ENCODE measurements at regions not wholly inside any gene's neighbourhood (a gene's known extent, or its start where the extent isn't known, plus 50 kb on each side); places are given as distances from the start of the nearest gene placed in this dataset.
"Not testable (repeated sequence)": the region's sequence is repeated elsewhere in the genome, so short reads cannot be mapped to it uniquely, and the experiment has no call there.

GRCh38 chr1:37176269-37176668, 142.0 kb upstream of the GRIK3 start:
- in situ Hi-C loops (cut with HindIII; ENCODE audit: low pct_unique_long_range_greater_than_20kb, low sequenced_read_pairs) = no loop called here
- no peak for DNase-seq (ENCODE audit: low read depth, low spot score)

- peak; percentile 76 for DNase-seq (ENCODE audit: low read depth, low spot score)
- in situ Hi-C loops (cut with HindIII; ENCODE audit: low pct_unique_long_range_greater_than_20kb, low sequenced_read_pairs) = no loop called here
These were observed 143.0 kb upstream of the GRIK3 start for GRCh38 chr1:37177230-37177864.

DNA sequence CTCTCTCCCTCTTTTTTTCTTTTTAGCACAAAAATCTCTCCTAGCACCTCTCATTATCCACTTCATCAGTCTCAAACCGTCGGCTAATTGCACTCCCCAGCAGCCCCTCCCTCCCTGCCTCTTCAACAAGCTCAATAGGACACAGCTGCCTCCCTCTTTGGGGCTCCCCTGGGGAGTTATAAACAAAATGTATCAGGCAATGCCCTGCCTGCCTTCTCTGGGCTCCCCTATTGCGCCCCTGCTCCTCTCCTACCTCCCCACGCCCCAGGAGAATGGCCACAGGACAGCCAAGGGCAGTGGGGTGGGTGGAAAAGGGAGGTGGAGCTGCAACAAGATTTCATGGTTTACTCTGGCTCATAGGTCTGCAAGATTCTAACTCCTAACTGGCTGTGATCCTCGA, 147.1 kb upstream of the GRIK3 start:
- in situ Hi-C loops (cut with HindIII; ENCODE audit: low pct_unique_long_range_greater_than_20kb, low sequenced_read_pairs) = no loop called here

GRCh38 chr1:37184789-37185188, 150.5 kb upstream of the GRIK3 start:
- in situ Hi-C loops (cut with HindIII; ENCODE audit: low pct_unique_long_range_greater_than_20kb, low sequenced_read_pairs) = no loop called here
- no peak for DNase-seq (ENCODE audit: low read depth, low spot score)

More for the DNA sequence above, 147.1 kb upstream of the GRIK3 start:
- DNase-seq (ENCODE audit: low read depth, low spot score) = no peak

GRCh38 chr1:37186246-37186756, 152.0 kb upstream of the GRIK3 start:
- no peak for DNase-seq (ENCODE audit: low read depth, low spot score)
- in situ Hi-C loops (cut with HindIII; ENCODE audit: low pct_unique_long_range_greater_than_20kb, low sequenced_read_pairs) = no loop called here

GRCh38 chr1:37189111-37189510, 154.8 kb upstream of the GRIK3 start:
- in situ Hi-C loops (cut with HindIII; ENCODE audit: low pct_unique_long_range_greater_than_20kb, low sequenced_read_pairs) = no loop called here
- DNase-seq (ENCODE audit: low read depth, low spot score) = no peak

DNA sequence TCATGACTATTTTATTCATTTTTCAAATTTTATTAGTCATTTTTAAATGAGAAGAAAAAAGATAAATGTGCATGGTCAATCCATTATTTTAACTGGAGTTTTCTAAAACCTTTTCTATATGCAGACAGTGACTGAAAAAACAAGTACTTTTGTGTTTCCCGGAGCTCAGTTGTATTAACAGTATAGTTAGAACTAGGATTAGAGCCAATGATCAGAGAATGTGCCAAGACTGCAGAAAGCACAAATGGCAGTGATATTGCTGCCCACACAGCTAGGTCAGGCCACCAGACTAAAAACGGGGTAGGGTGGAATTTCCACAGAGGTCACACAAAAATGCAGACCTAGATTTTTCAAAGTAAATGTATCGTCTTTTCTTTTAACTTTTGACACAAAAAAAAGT, 163.1 kb upstream of the GRIK3 start:
- in situ Hi-C loops (cut with HindIII; ENCODE audit: low pct_unique_long_range_greater_than_20kb, low sequenced_read_pairs) = no loop called here
- no peak for DNase-seq (ENCODE audit: low read depth, low spot score)

- in situ Hi-C loops (cut with HindIII; ENCODE audit: low pct_unique_long_range_greater_than_20kb, low sequenced_read_pairs); DNase-seq (ENCODE audit: low read depth, low spot score): not testable (repeated sequence)
These were observed 180.0 kb upstream of the GRIK3 start for GRCh38 chr1:37214305-37214704.

- in situ Hi-C loops (cut with HindIII; ENCODE audit: low pct_unique_long_range_greater_than_20kb, low sequenced_read_pairs) = no loop called here
- DNase-seq (ENCODE audit: low read depth, low spot score) = no peak
These were observed 199.3 kb upstream of the GRIK3 start for GRCh38 chr1:37233606-37234005.

GRCh38 chr1:37234941-37235418, 200.7 kb upstream of the GRIK3 start:
- in situ Hi-C loops (cut with HindIII; ENCODE audit: low pct_unique_long_range_greater_than_20kb, low sequenced_read_pairs) = no loop called here
- no peak for DNase-seq (ENCODE audit: low read depth, low spot score)

- no peak for DNase-seq (ENCODE audit: low read depth, low spot score)
- in situ Hi-C loops (cut with HindIII; ENCODE audit: low pct_unique_long_range_greater_than_20kb, low sequenced_read_pairs) = no loop called here
These were observed 203.6 kb upstream of the GRIK3 start for GRCh38 chr1:37237948-37238347.

DNA sequence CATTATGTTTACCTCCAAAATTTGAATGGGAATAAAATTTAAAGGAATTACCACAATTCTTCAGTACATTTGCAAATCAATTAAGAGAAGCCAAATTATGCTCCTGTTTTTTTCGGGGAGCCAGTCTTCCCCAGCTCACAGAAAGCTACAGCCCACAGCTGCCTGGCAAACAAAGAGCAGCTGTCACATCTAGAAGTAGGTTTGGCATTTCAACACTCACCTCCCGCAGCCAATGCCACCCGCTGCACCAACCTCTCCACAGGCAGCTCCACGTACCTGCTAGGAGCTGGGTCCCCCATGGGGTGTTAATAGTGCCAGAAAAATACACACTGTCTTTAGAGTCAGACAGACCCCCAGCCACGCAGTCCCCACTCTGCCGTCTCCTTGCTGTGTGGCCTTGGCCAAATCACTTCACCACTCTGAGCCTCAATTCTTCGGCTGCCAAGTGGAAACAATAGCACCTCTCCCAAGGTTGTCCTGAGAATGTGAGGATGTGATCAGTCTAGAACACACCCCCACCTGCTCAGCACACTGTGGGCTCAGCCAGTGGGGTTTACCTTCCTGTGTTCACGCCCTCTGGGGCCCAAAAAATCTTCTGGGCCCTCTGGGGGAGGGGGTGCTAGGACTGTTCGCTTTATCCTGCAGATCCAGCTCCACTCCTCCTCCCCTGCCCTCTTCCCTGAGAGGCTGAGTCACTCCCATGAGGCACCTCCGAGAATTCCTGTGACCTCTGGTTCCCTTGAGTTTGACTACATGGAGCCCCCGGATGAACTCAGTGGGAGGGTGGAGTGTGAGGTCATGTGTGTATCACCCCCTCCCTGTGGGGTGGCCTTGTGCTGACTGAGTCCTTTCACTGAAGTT, 204.3 kb upstream of the GRIK3 start:
- in situ Hi-C loops (cut with HindIII; ENCODE audit: low pct_unique_long_range_greater_than_20kb, low sequenced_read_pairs) = no loop called here
- DNase-seq (ENCODE audit: low read depth, low spot score) = peak; percentile 2

DNA sequence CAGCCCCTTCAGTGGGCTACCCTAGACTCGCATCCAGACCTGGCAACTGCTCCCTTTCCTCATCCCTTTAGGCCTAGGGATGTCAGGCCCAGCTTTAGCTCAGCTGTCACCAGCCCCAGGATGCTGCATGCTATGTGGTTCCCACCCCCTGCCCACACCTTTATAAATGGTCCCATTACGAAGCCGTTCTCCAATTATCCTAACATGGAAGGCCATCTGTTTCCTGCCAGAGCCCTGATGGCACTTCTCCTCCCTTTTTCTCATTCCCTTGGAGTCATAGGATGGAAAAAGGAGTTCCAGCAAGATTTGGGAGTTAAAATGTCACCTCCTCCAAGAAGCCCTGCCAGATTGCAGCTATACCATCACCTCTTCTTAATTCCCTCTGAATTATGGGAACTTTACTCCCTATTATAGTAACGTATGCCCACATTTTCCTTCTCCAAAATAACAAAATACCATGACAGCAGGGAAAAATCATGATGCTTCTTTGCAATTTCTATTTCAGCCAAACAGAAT, 205.0 kb upstream of the GRIK3 start:
- no peak for DNase-seq (ENCODE audit: low read depth, low spot score)
- in situ Hi-C loops (cut with HindIII; ENCODE audit: low pct_unique_long_range_greater_than_20kb, low sequenced_read_pairs) = no loop called here

DNA sequence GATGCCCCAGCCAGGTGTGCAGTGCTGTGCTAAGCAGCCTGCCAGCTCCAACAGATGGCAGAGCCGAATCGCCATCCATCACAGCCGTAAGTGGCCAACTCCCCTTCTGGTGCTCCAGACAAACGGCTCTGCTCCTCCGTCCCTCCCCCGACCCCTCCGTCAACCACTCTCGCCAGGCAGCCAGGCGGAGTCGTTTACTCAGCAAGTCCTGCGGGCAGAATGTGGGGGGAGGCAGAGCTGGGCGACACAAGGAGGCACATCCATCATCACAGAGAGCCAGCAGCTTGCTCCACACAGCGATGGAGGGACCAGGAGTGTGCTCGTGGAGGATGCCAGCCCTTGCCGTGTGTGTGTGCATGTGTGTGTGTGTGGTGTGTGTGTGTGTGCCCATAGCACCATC, 206.6 kb upstream of the GRIK3 start:
- no peak for DNase-seq (ENCODE audit: low read depth, low spot score)
- in situ Hi-C loops (cut with HindIII; ENCODE audit: low pct_unique_long_range_greater_than_20kb, low sequenced_read_pairs) = no loop called here

- no peak for DNase-seq (ENCODE audit: low read depth, low spot score)
- in situ Hi-C loops (cut with HindIII; ENCODE audit: low pct_unique_long_range_greater_than_20kb, low sequenced_read_pairs) = no loop called here
These were observed 208.2 kb upstream of the GRIK3 start for GRCh38 chr1:37242501-37242900.

GRCh38 chr1:37243368-37244082, 209.2 kb upstream of the GRIK3 start:
- no peak for DNase-seq (ENCODE audit: low read depth, low spot score)
- in situ Hi-C loops (cut with HindIII; ENCODE audit: low pct_unique_long_range_greater_than_20kb, low sequenced_read_pairs) = no loop called here

GRCh38 chr1:37244083-37244480, 209.8 kb upstream of the GRIK3 start:
- in situ Hi-C loops (cut with HindIII; ENCODE audit: low pct_unique_long_range_greater_than_20kb, low sequenced_read_pairs) = no loop called here
- DNase-seq (ENCODE audit: low read depth, low spot score) = no peak

DNA sequence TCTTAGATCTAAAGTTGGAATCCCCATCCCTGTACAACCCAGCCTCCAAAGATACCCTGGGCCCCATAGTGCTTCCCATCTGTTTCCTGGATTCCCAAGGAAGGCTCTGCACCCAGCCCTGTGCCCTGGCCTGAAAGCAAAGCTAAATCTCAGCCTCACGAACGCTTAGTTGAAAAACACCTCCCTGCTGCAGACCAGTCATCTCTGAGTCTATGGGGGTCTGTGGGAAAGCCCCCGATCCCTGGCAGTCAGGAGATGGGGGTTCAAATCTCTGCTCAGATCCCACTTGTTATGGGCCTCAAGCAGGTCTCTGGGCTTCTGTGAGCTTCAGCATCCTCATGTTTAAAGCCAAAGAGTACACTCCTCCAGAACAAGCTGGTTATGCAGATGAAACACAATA, 210.5 kb upstream of the GRIK3 start:
- no peak for DNase-seq (ENCODE audit: low read depth, low spot score)
- in situ Hi-C loops (cut with HindIII; ENCODE audit: low pct_unique_long_range_greater_than_20kb, low sequenced_read_pairs) = no loop called here

Data from SK-MEL-5 (cell line).